K562 (cell line): ENCODE measurements at regions not wholly inside any gene's neighbourhood (a gene's known extent, or its start where the extent isn't known, plus 50 kb on each side); places are given as distances from the start of the nearest gene placed in this dataset.

ENCODE experiments used
- ARHGAP35 ChIP-seq: fragments of 450-650 bp; IDR thresholded peaks from 2 replicates; pipeline ENCODE4 v1.6.1; 2018; ENCODE audit not compliant: partially characterized antibody
- ARID1B ChIP-seq: fragments of 450-650 bp; IDR thresholded peaks from 2 replicates; pipeline ENCODE4 v1.6.1; 2016; ENCODE audit warnings: antibody characterized with exemption, mild to moderate bottlenecking, inconsistent platforms
- BCOR ChIP-seq: fragments of 450-650 bp; IDR thresholded peaks from 2 replicates; pipeline ENCODE4 v1.6.1; 2016
- BDP1 ChIP-seq: IDR thresholded peaks from 3 replicates; pipeline ENCODE4 v1.6.1; 2011; ENCODE audit not compliant: insufficient read length, insufficient read depth
- DPF2 ChIP-seq: fragments of 450-650 bp; IDR thresholded peaks from 2 replicates; pipeline ENCODE4 v1.6.1; 2016
- EHMT2 ChIP-seq: fragments of 450-650 bp; IDR thresholded peaks from 2 replicates; pipeline ENCODE4 v1.6.1; 2018; ENCODE audit warnings: antibody characterized with exemption
- GATA2 ChIP-seq: sonication (generic); formaldehyde crosslinking; IDR thresholded peaks from 2 replicates; pipeline ENCODE4 v1.4.0; 2020; ENCODE audit warnings: mild to moderate bottlenecking, missing genetic modification reagents
- HDAC1 ChIP-seq, 2 experiments: fragments of 450-650 bp; IDR thresholded peaks; 2 replicates each; pipeline ENCODE4 v1.6.1; 2016 to 2017; ENCODE audit warnings: inconsistent platforms in 1 of 2, mild to moderate bottlenecking in 1 of 2, moderate library complexity in 1 of 2
- HDAC6 ChIP-seq: IDR thresholded peaks from 2 replicates; pipeline ENCODE4 v1.6.1; 2012; ENCODE audit warnings: low read depth, mild to moderate bottlenecking, control low read depth, inconsistent platforms, low read length, moderate library complexity
- HLTF ChIP-seq: fragments of 450-650 bp; IDR thresholded peaks from 2 replicates; pipeline ENCODE4 v1.6.1; 2016
- HNRNPUL1 ChIP-seq: fragments of 200-400 bp; formaldehyde crosslinking; IDR thresholded peaks from 2 replicates; pipeline ENCODE4 v1.6.1; 2017; ENCODE audit warnings: low read length
- LEF1 ChIP-seq: fragments of 450-650 bp; IDR thresholded peaks from 2 replicates; pipeline ENCODE4 v1.6.1; 2016; ENCODE audit warnings: mild to moderate bottlenecking
- MECOM ChIP-seq: fragments of 250-450 bp; sonication (Bioruptor Pico); IDR thresholded peaks from 2 replicates; pipeline ENCODE4 v1.8.0; 2022; ENCODE audit warnings: inconsistent platforms
- MEIS2 ChIP-seq: fragments of 450-650 bp; IDR thresholded peaks from 2 replicates; pipeline ENCODE4 v1.6.1; 2014; ENCODE audit warnings: mild to moderate bottlenecking; ENCODE audit not compliant: partially characterized antibody
- NBN ChIP-seq: fragments of 450-650 bp; IDR thresholded peaks from 2 replicates; pipeline ENCODE4 v1.6.1; 2016; ENCODE audit warnings: low read depth, mild to moderate bottlenecking
- NCOR1 ChIP-seq: fragments of 450-650 bp; IDR thresholded peaks from 2 replicates; pipeline ENCODE4 v1.6.1; 2016; ENCODE audit warnings: mild to moderate bottlenecking, moderate library complexity
- NR2F6 ChIP-seq: fragments of 450-650 bp; formaldehyde crosslinking; IDR thresholded peaks from 2 replicates; pipeline ENCODE4 v1.4.0; 2020; ENCODE audit warnings: mild to moderate bottlenecking
- SMAD2 ChIP-seq: fragments of 150-350 bp; IDR thresholded peaks from 2 replicates; pipeline ENCODE4 v1.6.1; 2014; ENCODE audit warnings: low read depth, mild to moderate bottlenecking, low read length
- SMARCA4 ChIP-seq: fragments of 450-650 bp; IDR thresholded peaks from 2 replicates; pipeline ENCODE4 v1.6.1; 2016
- SMARCE1 ChIP-seq: fragments of 450-650 bp; IDR thresholded peaks from 2 replicates; pipeline ENCODE4 v1.7.1; 2016; ENCODE audit warnings: mild to moderate bottlenecking
- TAF1 ChIP-seq: IDR thresholded peaks from 2 replicates; pipeline ENCODE4 v1.6.1; 2011; ENCODE audit warnings: mild to moderate bottlenecking, low read length, moderate library complexity; ENCODE audit not compliant: insufficient read depth, control insufficient read depth, severe bottlenecking; ENCODE audit errors: extremely low read depth
- ZEB2 ChIP-seq: fragments of 450-650 bp; IDR thresholded peaks from 2 replicates; pipeline ENCODE4 v1.6.1; 2016
- ZNF263 ChIP-seq: sonication (generic); formaldehyde crosslinking; IDR thresholded peaks from 2 replicates; pipeline ENCODE4 v1.8.0; 2022; ENCODE audit warnings: mild to moderate bottlenecking, missing genetic modification reagents, borderline replicate concordance
- ZNF3 ChIP-seq: fragments of 250-450 bp; sonication (Bioruptor Pico); IDR thresholded peaks from 2 replicates; pipeline ENCODE4 v1.5.0; 2021; ENCODE audit warnings: mild to moderate bottlenecking, moderate library complexity
- TF ChIP-seq, protein P1 (sequence below): fragments of 250-450 bp; sonication (Bioruptor Pico); IDR thresholded peaks from 2 replicates; pipeline ENCODE4 v1.5.0; 2021
- TF ChIP-seq, protein P2 (sequence below): fragments of 450-650 bp; IDR thresholded peaks from 2 replicates; pipeline ENCODE4 v1.7.0; 2016; ENCODE audit warnings: borderline replicate concordance
- TF ChIP-seq, protein P3 (sequence below): fragments of 250-450 bp; sonication (Bioruptor Pico); IDR thresholded peaks from 2 replicates; pipeline ENCODE4 v1.8.0; 2021; ENCODE audit warnings: moderate library complexity, mild to moderate bottlenecking, inconsistent platforms
- TF ChIP-seq, protein P4 (sequence below), 2 experiments: fragments of 450-650 bp; IDR thresholded peaks; 2 replicates each; pipeline ENCODE4 v1.6.1; 2016

DNA sequence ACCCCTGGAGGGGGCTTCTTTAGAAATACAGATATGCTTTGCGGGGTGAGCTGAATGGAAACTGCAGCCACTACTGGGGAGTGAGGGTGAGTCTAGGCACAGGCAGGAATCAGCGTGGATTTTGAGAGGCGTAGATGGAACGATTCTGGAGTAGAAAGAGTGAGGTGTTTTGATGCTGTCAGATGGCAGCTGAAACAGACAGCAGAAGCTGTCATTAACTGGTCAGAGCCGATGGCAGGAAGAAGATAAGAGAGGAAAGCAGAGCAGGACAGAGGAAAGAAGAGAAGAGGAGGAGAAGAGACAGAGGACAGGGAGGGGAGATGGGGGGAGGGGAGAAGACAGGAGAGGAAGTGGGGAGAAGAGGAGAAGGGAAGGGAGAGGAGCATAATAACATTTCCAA, 138.5 kb downstream of the LRIG2 start (continued):
- TF ChIP-seq LEF1 (no peak), HDAC6 (no peak), NR2F6 (CRISPR knock-in tag) (no peak), MECOM (0 out of 2 replicates have a peak, but pooled peaks have one; percentile 11), HLTF (peak; percentile 74; the same call in 1 of the 2 replicates), DPF2 (peak; percentile 46), SMARCA4 (peak; percentile 50), SMARCE1 (peak; percentile 51; the same call in 1 of the 2 replicates), EHMT2 (peak; percentile 56; the same call in 1 of the 2 replicates), ARID1B (peak; percentile 59), ARHGAP35 (peak; percentile 29), HNRNPUL1 (0 out of 2 replicates have a peak, but pooled peaks have one; percentile 56), HDAC1 (IDR thresholded peaks at IDR 0.05) (peak in 1 of 2 experiments; percentile 84; a peak in 2 of 4 replicates), MEIS2 (peak; percentile 67), ZNF3 (no peak), GATA2 (CRISPR knock-in tag) (0 out of 2 replicates have a peak, but pooled peaks have one; percentile 37), ZEB2 (peak; percentile 66; the same call in 1 of the 2 replicates), SMAD2 (no peak), BDP1 (no peak), NBN (peak; percentile 37; the same call in 1 of the 2 replicates), BCOR (peak; percentile 28; the same call in 1 of the 2 replicates), NCOR1 (peak; percentile 22; the same call in 1 of the 2 replicates), TAF1 (no peak), ZNF263 (CRISPR knock-in tag) (0 out of 2 replicates have a peak, but pooled peaks have one; percentile 24)
- TF ChIP-seq, protein P1, sequence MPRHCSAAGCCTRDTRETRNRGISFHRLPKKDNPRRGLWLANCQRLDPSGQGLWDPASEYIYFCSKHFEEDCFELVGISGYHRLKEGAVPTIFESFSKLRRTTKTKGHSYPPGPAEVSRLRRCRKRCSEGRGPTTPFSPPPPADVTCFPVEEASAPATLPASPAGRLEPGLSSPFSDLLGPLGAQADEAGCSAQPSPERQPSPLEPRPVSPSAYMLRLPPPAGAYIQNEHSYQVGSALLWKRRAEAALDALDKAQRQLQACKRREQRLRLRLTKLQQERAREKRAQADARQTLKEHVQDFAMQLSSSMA = no peak
- TF ChIP-seq, protein P2, sequence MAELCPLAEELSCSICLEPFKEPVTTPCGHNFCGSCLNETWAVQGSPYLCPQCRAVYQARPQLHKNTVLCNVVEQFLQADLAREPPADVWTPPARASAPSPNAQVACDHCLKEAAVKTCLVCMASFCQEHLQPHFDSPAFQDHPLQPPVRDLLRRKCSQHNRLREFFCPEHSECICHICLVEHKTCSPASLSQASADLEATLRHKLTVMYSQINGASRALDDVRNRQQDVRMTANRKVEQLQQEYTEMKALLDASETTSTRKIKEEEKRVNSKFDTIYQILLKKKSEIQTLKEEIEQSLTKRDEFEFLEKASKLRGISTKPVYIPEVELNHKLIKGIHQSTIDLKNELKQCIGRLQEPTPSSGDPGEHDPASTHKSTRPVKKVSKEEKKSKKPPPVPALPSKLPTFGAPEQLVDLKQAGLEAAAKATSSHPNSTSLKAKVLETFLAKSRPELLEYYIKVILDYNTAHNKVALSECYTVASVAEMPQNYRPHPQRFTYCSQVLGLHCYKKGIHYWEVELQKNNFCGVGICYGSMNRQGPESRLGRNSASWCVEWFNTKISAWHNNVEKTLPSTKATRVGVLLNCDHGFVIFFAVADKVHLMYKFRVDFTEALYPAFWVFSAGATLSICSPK = 0 out of 2 replicates have a peak, but pooled peaks have one; percentile 60
- TF ChIP-seq, protein P3, sequence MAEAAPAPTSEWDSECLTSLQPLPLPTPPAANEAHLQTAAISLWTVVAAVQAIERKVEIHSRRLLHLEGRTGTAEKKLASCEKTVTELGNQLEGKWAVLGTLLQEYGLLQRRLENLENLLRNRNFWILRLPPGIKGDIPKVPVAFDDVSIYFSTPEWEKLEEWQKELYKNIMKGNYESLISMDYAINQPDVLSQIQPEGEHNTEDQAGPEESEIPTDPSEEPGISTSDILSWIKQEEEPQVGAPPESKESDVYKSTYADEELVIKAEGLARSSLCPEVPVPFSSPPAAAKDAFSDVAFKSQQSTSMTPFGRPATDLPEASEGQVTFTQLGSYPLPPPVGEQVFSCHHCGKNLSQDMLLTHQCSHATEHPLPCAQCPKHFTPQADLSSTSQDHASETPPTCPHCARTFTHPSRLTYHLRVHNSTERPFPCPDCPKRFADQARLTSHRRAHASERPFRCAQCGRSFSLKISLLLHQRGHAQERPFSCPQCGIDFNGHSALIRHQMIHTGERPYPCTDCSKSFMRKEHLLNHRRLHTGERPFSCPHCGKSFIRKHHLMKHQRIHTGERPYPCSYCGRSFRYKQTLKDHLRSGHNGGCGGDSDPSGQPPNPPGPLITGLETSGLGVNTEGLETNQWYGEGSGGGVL (CRISPR knock-in tag) = no peak
- TF ChIP-seq, protein P4, sequence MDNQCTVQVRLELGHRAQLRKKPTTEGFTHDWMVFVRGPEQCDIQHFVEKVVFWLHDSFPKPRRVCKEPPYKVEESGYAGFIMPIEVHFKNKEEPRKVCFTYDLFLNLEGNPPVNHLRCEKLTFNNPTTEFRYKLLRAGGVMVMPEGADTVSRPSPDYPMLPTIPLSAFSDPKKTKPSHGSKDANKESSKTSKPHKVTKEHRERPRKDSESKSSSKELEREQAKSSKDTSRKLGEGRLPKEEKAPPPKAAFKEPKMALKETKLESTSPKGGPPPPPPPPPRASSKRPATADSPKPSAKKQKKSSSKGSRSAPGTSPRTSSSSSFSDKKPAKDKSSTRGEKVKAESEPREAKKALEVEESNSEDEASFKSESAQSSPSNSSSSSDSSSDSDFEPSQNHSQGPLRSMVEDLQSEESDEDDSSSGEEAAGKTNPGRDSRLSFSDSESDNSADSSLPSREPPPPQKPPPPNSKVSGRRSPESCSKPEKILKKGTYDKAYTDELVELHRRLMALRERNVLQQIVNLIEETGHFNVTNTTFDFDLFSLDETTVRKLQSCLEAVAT (IDR thresholded peaks at IDR 0.05) = peak in 1 of 2 experiments; percentile 42; a peak in 1 of 4 replicates
